T-cell (primary cell): ENCODE measurements at regions not wholly inside any gene's neighbourhood (a gene's known extent, or its start where the extent isn't known, plus 50 kb on each side); places are given as distances from the start of the nearest gene placed in this dataset.

Source experiments
- ATAC-seq, 4 experiments: fragments of 200-7000 bp in 3 of 4; fragments of 150-1000 bp in 1 of 4; cut with Tn5 transposase; replicated peaks in 1 of 4; 1 replicate in 3 of 4; 2 replicates in 1 of 4; pipeline ENCODE4 v1.10.0; 2021; ENCODE audit warnings: moderate library complexity in 3 of 4, mild to moderate bottlenecking in 2 of 4, moderate number of reproducible peaks in 1 of 4
- CTCF ChIA-PET, 2 donors: fragments of 300-600 bp; sonication (Branson Sonifier 250); formaldehyde crosslinking; loops; one replicate each; lab custom pipeline; 2022; ENCODE audit warnings: antibody characterized with exemption in 2 of 2; lab: Charles Lee
- POLR2A ChIA-PET, 2 donors: fragments of 300-600 bp; sonication (Branson Sonifier 250); formaldehyde crosslinking; loops; one replicate each; lab custom pipeline; 2022; ENCODE audit warnings: antibody characterized with exemption in 2 of 2; lab: Charles Lee
- DNase-seq, 35 experiments: peaks; one replicate each; pipeline versions ENCODE4 v3.0.0 to v3.0.0-alpha.2; 2013 to 2023
- H3K27ac ChIP-seq: one replicate; pipeline ENCODE4 v1.5.1; 2013; ENCODE audit warnings: low read length
- H3K27me3 ChIP-seq, 2 experiments: replicated peaks in 1 of 2; 1 replicate in 1 of 2; 2 replicates in 1 of 2; pipeline versions ENCODE4 v1.6.1 to v1.7.0; 2013; ENCODE audit warnings: low read length in 1 of 2, mixed read lengths in 1 of 2; ENCODE audit not compliant: control insufficient read depth in 2 of 2, insufficient read depth in 2 of 2; ENCODE audit errors: extremely low read depth in 1 of 2
- H3K36me3 ChIP-seq, 2 donors: 1 replicate in 1 of 2; 2 replicates in 1 of 2; pipeline versions ENCODE4 v1.6.1 to v1.7.0; 2013; ENCODE audit warnings: low read length in 1 of 2; ENCODE audit not compliant: control insufficient read depth in 2 of 2, insufficient read depth in 1 of 2; ENCODE audit errors: extremely low read depth in 1 of 2
- H3K4me1 ChIP-seq, 2 experiments: 1 replicate in 1 of 2; 2 replicates in 1 of 2; pipeline versions ENCODE4 v1.6.1 to v1.7.0; 2013; ENCODE audit warnings: low read length in 2 of 2, mixed read lengths in 1 of 2; ENCODE audit not compliant: insufficient read depth in 2 of 2, control insufficient read depth in 1 of 2; ENCODE audit errors: extremely low read depth in 1 of 2
- H3K4me3 ChIP-seq, 2 donors: 1 replicate in 1 of 2; 2 replicates in 1 of 2; pipeline versions ENCODE4 v1.5.1 to v1.7.0; 2013; ENCODE audit warnings: mild to moderate bottlenecking in 2 of 2, low read length in 1 of 2, moderate library complexity in 1 of 2; ENCODE audit not compliant: control insufficient read depth in 1 of 2; ENCODE audit errors: extremely low read depth in 1 of 2
- H3K9me3 ChIP-seq: 2 replicates; pipeline ENCODE4 v1.7.0; 2013
- H3K27ac Mint-ChIP-seq, 2 donors: one replicate each; pipeline ENCODE4 v1.8.0; 2020 to 2021; ENCODE audit warnings: mild to moderate bottlenecking in 2 of 2, mixed read lengths in 2 of 2
- H3K27me3 Mint-ChIP-seq, 2 donors: one replicate each; pipeline ENCODE4 v1.8.0; 2021 to 2022; ENCODE audit warnings: mixed read lengths in 2 of 2
- H3K36me3 Mint-ChIP-seq: one replicate; pipeline ENCODE4 v1.8.0; 2021; ENCODE audit warnings: mixed read lengths
- H3K4me1 Mint-ChIP-seq, 3 donors: one replicate each; pipeline ENCODE4 v1.8.0; 2020 to 2022; ENCODE audit warnings: mixed read lengths in 3 of 3, mild to moderate bottlenecking in 1 of 3
- H3K4me3 Mint-ChIP-seq, 3 donors: one replicate each; pipeline ENCODE4 v1.8.0; 2020 to 2022; ENCODE audit warnings: mild to moderate bottlenecking in 3 of 3, mixed read lengths in 3 of 3, moderate library complexity in 3 of 3
- H3K9me3 Mint-ChIP-seq, 3 donors: one replicate each; pipeline ENCODE4 v1.8.0; 2020 to 2022; ENCODE audit warnings: mixed read lengths in 3 of 3
- WGBS: methylation state at CpG from one replicate; pipeline ENCODE4 v1.1.5; 2013; ENCODE audit warnings: missing lambda C conversion rate; ENCODE audit not compliant: insufficient coverage; 5-methylcytosine and 5-hydroxymethylcytosine counted together

DNA sequence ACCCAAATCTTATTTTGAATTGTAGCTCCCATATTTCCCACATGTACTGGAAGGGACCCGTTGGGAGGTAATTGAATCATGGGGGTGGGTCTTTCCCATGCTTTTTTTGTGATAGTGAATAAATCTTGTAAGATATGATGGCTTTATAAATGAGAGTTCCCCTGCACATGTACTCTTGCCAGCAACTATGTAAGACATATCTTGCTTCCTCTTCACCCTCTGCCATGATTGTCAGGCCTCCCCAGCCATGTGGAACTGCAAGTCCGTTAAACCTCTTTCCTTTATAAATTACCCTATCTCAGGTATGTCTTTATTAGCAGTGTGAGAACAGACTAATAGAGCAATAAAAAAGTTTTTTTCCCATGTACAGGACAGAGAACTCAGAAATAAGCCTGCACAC is 468.4 kb upstream of the SPHKAP start:
- DNase-seq (no peak), ATAC-seq (no peak)
- Mint-ChIP-seq H3K36me3 (no peaks in the 10 kb centered on the region), H3K4me3 (no peak overlapping the region), H3K27ac (no peak overlapping the region), H3K4me1 (no peaks in the 10 kb centered on the region), H3K9me3 (peaks cover 0 to 12% (median 7%) of the 10 kb centered on the region in 3 donors), H3K27me3 (no peaks in the 10 kb centered on the region)
- ChIA-PET POLR2A (no interaction called here), CTCF (no interaction called here)
- no peaks in the 10 kb centered on the region for H3K36me3 ChIP-seq
- no peaks in the 10 kb centered on the region for H3K4me1 ChIP-seq
- H3K27me3 ChIP-seq, result no peaks in the 10 kb centered on the region
- H3K27ac ChIP-seq, result no peak overlapping the region
- H3K4me3 ChIP-seq, result no peak overlapping the region
- no peaks in the 10 kb centered on the region for H3K9me3 ChIP-seq
- no CpG with 5 or more reads among the region's 2 CpGs for WGBS

DNA sequence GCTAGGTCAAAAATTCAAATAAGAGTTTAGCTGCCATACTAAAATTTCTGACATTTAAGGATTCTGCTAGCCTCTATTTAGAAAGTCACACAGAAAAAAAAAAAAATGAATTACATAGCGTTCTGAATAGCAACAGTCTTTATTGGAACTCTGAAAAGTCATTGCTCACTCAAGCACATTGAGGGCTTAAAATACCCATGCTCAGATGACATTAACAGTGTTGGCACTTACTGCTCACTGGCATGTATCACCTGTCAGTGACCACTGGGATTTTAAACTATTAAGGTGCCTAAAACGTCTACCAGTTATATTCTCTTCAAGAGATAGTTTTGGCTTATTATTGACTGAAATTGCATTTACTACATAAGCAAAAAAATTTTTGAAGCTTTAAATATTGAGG is 468.0 kb upstream of the SPHKAP start:
- Histone ChIP-seq H3K27ac (no peak overlapping the region), H3K9me3 (no peaks in the 10 kb centered on the region), H3K36me3 (no peaks in the 10 kb centered on the region), H3K27me3 (no peaks in the 10 kb centered on the region), H3K4me3 (no peak overlapping the region), H3K4me1 (no peaks in the 10 kb centered on the region)
- ChIA-PET CTCF (no interaction called here), POLR2A (no interaction called here)
- 100% methylated on average over 1 of the region's 2 CpGs for WGBS
- no peaks in the 10 kb centered on the region for H3K4me1 Mint-ChIP-seq
- no peak overlapping the region for H3K27ac Mint-ChIP-seq
- H3K9me3 Mint-ChIP-seq, result peaks cover 0 to 12% (median 9%) of the 10 kb centered on the region in 3 donors
- no peak for DNase-seq
- no peaks in the 10 kb centered on the region for H3K36me3 Mint-ChIP-seq
- ATAC-seq, result no peak
- no peak overlapping the region for H3K4me3 Mint-ChIP-seq
- no peaks in the 10 kb centered on the region for H3K27me3 Mint-ChIP-seq

DNA sequence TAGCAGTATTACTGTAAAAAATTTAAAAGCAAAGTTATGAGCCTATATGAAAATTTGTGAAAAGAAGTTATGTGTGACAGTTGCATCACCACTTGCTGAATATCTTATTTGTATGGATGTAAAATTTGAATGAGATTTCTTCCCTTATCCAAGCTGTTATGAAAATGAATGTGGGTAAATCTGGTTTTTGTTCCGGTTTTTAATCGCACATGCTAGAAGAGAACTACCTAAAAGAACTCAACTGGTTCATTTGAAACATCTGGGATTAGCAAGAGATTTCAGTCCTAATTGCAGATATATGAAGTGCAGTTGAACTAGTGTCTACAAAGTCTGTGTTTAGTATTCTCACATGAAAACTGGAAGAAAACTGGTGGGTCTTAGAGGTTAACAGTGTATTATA is 467.1 kb upstream of the SPHKAP start:
- WGBS, result no CpG with 5 or more reads among the region's 2 CpGs
- H3K9me3 ChIP-seq, result no peaks in the 10 kb centered on the region
- H3K36me3 ChIP-seq, result no peaks in the 10 kb centered on the region
- ChIA-PET CTCF (no interaction called here), POLR2A (no interaction called here)
- no peak overlapping the region for H3K4me3 Mint-ChIP-seq
- no peaks in the 10 kb centered on the region for H3K27me3 ChIP-seq
- no peak overlapping the region for H3K27ac ChIP-seq
- H3K4me3 ChIP-seq, result no peak overlapping the region
- DNase-seq (no peak), ATAC-seq (no peak)
- H3K9me3 Mint-ChIP-seq, result peaks cover 0 to 12% (median 9%) of the 10 kb centered on the region in 3 donors
- no peaks in the 10 kb centered on the region for H3K27me3 Mint-ChIP-seq
- no peaks in the 10 kb centered on the region for H3K36me3 Mint-ChIP-seq
- no peaks in the 10 kb centered on the region for H3K4me1 Mint-ChIP-seq
- H3K4me1 ChIP-seq, result no peaks in the 10 kb centered on the region
- H3K27ac Mint-ChIP-seq, result no peak overlapping the region

DNA sequence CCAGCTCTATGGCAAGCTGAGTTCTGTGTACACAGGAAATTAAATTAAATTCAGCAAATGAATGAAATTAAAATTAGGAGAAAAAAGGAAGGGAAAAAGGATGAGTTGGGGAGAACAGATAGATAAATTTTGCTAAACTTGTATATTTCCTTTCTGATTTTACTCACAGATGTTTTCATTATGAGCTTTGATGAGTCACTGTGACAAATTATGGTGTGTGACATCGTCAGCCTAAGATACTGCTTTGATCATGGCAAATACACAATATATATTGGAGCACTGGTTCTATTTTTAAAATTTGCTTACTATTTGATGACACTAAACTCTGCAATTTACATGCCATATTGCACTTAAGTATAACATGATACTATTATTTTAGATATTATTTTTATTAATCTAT is 464.6 kb upstream of the SPHKAP start:
- Histone ChIP-seq H3K4me3 (no peak overlapping the region), H3K27me3 (no peaks in the 10 kb centered on the region), H3K9me3 (no peaks in the 10 kb centered on the region), H3K36me3 (no peaks in the 10 kb centered on the region), H3K27ac (no peak overlapping the region), H3K4me1 (no peaks in the 10 kb centered on the region)
- H3K36me3 Mint-ChIP-seq, result no peaks in the 10 kb centered on the region
- POLR2A ChIA-PET, result no interaction called here
- H3K4me3 Mint-ChIP-seq, result no peak overlapping the region
- WGBS, result no CpG with 5 or more reads among the region's 1 CpG
- ATAC-seq (no peak), DNase-seq (no peak)
- no peaks in the 10 kb centered on the region for H3K27me3 Mint-ChIP-seq
- H3K9me3 Mint-ChIP-seq, result peaks cover 0 to 11% (median 8%) of the 10 kb centered on the region in 3 donors
- H3K27ac Mint-ChIP-seq, result no peak overlapping the region
- CTCF ChIA-PET, result interaction anchor here in 1 of 2 donors (0.5 kb wide), 1 partner anchor 37 kb away, joined by 3 read pairs; no protein-coding TSS in a partner anchor
- no peaks in the 10 kb centered on the region for H3K4me1 Mint-ChIP-seq

DNA sequence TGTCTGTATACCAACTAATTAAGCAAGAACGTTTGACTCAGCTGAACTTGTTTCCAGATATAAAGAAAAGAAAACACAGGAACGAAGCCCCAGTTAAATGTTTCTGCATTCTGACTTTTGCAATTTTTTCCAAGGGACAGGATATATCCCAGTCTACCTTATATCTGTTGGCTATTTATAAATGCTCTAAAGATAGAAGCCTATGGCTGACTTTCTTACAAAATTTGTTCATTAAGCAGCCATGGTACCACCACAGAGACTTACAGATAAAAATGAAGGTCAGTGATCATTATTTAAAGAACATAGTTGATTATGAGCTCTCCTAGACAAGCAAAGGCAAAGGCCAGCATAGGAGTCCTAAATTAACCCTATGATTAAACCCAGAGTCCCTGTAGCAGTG is 462.7 kb upstream of the SPHKAP start:
- Mint-ChIP-seq H3K27me3 (no peaks in the 10 kb centered on the region), H3K4me3 (no peak overlapping the region), H3K36me3 (no peaks in the 10 kb centered on the region), H3K27ac (no peak overlapping the region), H3K9me3 (peaks cover 3 to 8% (median 3%) of the 10 kb centered on the region in 3 donors), H3K4me1 (no peaks in the 10 kb centered on the region)
- DNase-seq (no peak), ATAC-seq (no peak)
- H3K27me3 ChIP-seq, result no peaks in the 10 kb centered on the region
- no peaks in the 10 kb centered on the region for H3K9me3 ChIP-seq
- H3K36me3 ChIP-seq, result no peaks in the 10 kb centered on the region
- no peaks in the 10 kb centered on the region for H3K4me1 ChIP-seq
- H3K4me3 ChIP-seq, result no peak overlapping the region
- ChIA-PET POLR2A (no interaction called here), CTCF (no interaction called here)
- H3K27ac ChIP-seq, result no peak overlapping the region
- WGBS, result no CpG with 5 or more reads among the region's 2 CpGs

DNA sequence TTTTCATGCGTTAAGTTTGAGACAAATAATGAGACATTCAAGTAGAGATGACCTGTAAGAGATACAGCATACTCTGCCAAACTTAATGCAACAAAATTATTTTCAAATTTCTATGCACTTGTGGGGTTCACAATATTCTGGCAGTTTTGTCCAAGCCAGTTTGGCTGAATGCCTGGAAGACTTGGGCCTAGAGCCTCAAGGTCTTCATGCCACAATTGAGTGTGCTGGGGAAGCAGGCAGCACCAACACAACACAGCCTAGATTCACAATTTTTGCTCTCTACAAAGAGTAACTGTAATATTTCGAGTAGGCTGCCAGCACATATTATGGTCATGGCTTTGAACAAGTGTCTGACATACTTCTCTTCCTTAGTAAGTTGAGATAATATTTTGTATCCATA is 461.4 kb upstream of the SPHKAP start:
- no peaks in the 10 kb centered on the region for H3K4me1 Mint-ChIP-seq
- H3K36me3 ChIP-seq, result no peaks in the 10 kb centered on the region

DNA sequence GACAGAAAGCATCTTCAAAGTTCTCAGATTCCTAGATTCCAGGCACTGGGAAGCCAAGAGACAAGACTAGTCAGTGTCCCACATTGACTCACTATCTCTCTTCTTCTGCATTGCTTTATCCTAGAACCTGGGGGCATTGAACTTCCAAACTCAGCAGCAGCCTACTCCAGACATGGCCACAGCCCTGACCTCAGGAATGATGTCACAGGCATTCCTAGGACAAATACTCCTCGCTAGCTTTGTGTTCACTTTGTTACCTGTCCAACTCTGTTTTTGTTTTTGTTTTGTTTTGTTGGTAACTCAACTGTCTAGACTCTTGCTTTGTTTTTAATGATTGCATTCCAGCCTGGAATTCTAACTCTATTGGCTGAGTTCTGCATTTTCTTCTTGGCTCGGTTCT is 449.3 kb upstream of the SPHKAP start:
- H3K27ac Mint-ChIP-seq, result no peak overlapping the region
- no peak for ATAC-seq
- Histone ChIP-seq H3K27ac (no peak overlapping the region), H3K4me1 (no peaks in the 10 kb centered on the region), H3K4me3 (no peak overlapping the region), H3K36me3 (no peaks in the 10 kb centered on the region), H3K9me3 (no peaks in the 10 kb centered on the region), H3K27me3 (no peaks in the 10 kb centered on the region)
- no peaks in the 10 kb centered on the region for H3K4me1 Mint-ChIP-seq
- no peak for DNase-seq
- no peaks in the 10 kb centered on the region for H3K36me3 Mint-ChIP-seq
- 70% methylated on average over 1 of the region's 2 CpGs for WGBS
- no peaks in the 10 kb centered on the region for H3K27me3 Mint-ChIP-seq
- POLR2A ChIA-PET, result no interaction called here
- H3K9me3 Mint-ChIP-seq, result peaks cover 1 to 19% (median 11%) of the 10 kb centered on the region in 3 donors
- no peak overlapping the region for H3K4me3 Mint-ChIP-seq
- CTCF ChIA-PET, result no interaction called here

More for the DNA sequence above, 461.4 kb upstream of the SPHKAP start:
- POLR2A ChIA-PET, result no interaction called here
- no peak for ATAC-seq
- DNase-seq, result no peak
- Mint-ChIP-seq H3K27ac (no peak overlapping the region), H3K27me3 (no peaks in the 10 kb centered on the region), H3K4me3 (no peak overlapping the region), H3K9me3 (peaks cover 3 to 8% (median 3%) of the 10 kb centered on the region in 3 donors), H3K36me3 (no peaks in the 10 kb centered on the region)
- no peak overlapping the region for H3K27ac ChIP-seq
- H3K4me1 ChIP-seq, result no peaks in the 10 kb centered on the region
- no CpG with 5 or more reads among the region's 2 CpGs for WGBS
- H3K9me3 ChIP-seq, result no peaks in the 10 kb centered on the region
- H3K4me3 ChIP-seq, result no peak overlapping the region
- H3K27me3 ChIP-seq, result no peaks in the 10 kb centered on the region
- CTCF ChIA-PET, result no interaction called here
